HG03135 (cell line): ENCODE measurements at regions not wholly inside any gene's neighbourhood (a gene's known extent, or its start where the extent isn't known, plus 50 kb on each side); places are given as distances from the start of the nearest gene placed in this dataset.

Experiments used
- ATAC-seq: cut with Tn5 transposase; IDR thresholded peaks from one replicate; pipeline ENCODE4 v1.9.1; 2021; ENCODE audit warnings: mild to moderate bottlenecking, moderate library complexity; ENCODE audit not compliant: unreplicated experiment

DNA sequence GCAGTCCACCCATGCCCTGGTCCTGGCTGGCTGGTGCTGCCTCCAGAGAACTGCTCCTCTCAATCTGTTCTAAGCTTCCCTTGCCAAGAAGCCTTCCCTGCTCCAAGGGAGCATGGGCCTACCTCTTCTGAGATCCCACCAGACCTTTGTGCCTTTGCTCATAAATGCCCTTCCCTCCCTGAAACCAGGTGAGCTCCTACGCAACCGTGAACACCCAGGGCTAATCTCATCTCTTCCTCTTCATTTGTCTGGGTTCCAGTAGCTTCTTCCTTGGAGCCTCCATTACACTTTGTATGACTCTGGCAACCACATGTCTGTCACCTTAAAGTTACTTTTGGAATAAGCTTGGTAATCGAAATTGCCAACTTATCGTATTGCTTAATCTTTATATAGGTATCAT is 270.6 kb downstream of the PBX3 start:
- ATAC-seq: no peak

GRCh38 chr9:126020836-126021235 is 273.7 kb downstream of the PBX3 start:
- no peak for ATAC-seq

- ATAC-seq: no peak
Observed at GRCh38 chr9:126023962-126024361, 276.8 kb downstream of the PBX3 start.

- no peak for ATAC-seq
Observed at GRCh38 chr9:126024581-126025230, 277.5 kb downstream of the PBX3 start.

DNA sequence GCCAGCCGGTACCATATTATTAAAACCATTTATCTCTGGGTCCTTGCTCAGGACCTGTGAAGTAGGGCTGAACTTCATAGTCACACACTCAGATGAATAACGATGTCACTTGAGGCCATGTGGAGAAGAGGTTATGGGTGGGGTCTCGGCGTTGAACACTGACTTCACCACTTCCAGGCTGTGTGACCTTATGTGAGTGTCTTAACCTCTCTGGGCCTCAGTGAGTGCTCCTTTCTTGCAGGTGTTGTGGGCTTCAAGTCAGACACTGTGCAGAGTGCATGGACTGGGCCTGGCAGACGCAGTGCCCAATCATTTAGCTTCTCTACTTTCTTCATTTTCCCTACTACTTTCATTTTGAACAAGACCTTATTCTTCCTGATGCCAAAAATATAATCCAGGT is 278.8 kb downstream of the PBX3 start:
- no peak for ATAC-seq

GRCh38 chr9:126027566-126027965 is 280.4 kb downstream of the PBX3 start:
- no peak for ATAC-seq

DNA sequence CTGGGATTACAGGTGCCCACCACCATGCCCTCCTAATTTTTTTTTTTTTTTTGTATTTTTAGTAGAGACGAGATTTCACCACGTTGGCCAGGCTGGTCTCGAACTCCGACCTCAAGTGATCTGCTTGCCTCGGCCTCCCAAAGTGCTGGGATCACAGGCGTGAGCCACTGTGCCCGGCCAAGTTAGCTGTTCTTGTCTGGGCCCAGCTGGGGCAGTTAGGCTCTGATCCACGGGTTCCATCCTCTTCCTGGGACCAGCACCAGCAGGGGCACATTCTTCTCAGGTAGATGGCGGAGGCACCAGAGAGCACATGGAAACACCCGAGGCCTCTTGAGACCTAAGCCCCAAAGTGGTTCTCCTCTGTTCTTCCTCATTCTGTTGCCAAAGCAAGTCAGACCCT is 281.6 kb downstream of the PBX3 start:
- ATAC-seq: no peak

DNA sequence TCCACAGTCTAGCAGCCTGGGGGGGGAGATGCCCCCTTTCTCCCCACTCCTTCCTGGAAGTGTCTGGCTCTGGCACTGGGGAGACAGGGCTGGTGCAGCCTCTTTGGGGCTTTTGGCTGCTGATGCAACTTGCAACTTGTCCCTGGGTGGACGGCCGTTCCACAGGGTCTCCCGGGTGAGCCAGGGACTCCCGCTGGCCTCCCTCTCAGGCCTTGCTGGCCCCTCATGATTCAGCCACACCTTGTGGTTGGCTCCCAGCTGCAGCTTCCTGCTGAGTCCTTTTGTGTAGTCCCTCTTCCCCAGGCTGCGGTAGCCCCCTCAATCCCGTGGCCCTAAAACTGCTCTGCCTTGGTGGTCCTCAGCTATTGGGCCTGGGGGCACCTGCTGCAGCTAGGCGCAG is 283.5 kb downstream of the PBX3 start:
- ATAC-seq: no peak

GRCh38 chr9:126031116-126031515 is 283.9 kb downstream of the PBX3 start:
- ATAC-seq: no peak

DNA sequence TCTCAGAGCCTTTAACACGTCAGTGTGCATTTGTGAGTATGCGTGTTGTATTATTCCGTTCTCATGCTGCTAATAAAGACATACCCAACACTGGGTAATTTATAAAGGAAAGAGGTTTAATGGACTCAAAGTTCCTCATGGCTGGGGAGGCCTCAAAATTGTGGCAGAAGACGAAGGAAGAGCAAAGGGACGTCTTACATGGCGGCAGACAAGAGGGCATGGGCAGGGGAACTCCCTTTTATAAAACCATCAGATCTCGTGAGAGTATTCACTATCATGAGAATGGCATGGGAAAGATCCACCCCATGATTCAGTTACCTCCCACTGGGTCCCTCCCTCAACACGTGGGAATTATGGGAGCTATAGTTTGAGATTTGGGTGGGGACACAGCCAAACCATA is 285.0 kb downstream of the PBX3 start:
- ATAC-seq: no peak

GRCh38 chr9:126033318-126033717 is 286.1 kb downstream of the PBX3 start:
- no peak for ATAC-seq

DNA sequence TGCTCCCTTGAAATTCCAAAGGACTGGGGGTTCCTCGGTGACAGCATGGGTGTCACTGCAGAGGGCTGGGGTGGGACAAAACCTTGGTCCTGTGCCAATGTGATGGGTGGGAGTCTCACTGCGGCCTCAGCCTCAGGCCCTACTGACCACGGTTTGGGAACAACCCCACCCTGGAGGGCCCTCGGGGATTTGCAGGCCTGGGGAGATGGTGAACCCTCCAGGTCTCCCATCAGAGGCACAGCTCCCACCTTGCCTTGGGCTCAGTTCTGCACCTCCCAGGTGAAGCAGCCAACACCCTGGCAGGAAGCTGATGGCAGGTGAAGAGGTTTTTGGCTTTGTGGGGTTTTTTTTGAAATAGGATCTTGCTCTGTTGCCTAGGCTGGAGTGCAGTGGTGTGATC is 286.8 kb downstream of the PBX3 start:
- no peak for ATAC-seq

GRCh38 chr9:126036881-126037291 is 289.7 kb downstream of the PBX3 start:
- no peak for ATAC-seq

- ATAC-seq: no peak
Observed at GRCh38 chr9:126038790-126039189, 287.8 kb upstream of the MVB12B start.

DNA sequence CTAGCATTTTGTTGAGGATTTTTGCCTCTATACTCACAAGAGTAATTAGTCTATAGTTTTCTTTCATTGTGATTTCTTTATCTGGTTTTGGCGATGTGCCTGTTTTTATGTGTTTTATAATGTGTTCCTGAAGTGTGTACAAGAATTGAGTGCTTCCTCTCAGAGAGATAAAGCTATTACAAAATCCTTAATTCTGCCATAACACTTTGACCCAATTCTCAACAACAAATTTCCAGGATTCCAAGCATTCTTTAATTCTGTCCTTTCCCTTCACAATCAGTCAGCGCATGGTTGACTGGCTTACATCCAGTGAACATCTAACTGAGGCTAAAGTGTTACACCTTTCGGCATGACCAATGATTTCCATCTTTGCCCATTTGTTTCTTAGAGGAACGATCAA is 282.9 kb upstream of the MVB12B start:
- ATAC-seq: no peak

- no peak for ATAC-seq
Observed at GRCh38 chr9:126049088-126049487, 277.5 kb upstream of the MVB12B start.

GRCh38 chr9:126049896-126050604 is 276.6 kb upstream of the MVB12B start:
- no peak for ATAC-seq

DNA sequence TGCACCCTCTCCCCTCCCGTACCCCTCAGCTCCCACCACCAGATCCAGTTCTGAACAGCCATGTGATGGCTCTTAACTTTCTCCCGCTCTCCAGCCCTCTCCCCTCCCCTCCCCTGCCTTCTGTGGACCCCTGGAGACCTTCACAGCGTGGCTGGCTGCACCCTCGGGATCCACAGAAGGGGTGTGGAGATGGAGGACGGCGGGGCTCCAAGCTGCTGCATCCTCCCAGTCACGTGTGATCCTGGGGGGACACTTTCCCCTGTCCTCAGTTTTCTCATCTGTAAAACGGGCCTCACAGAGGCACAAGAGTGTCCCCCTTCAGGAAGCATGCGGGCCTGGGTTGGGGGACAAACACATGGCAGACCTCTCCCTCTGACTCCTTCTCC is 276.0 kb upstream of the MVB12B start:
- ATAC-seq: no peak

DNA sequence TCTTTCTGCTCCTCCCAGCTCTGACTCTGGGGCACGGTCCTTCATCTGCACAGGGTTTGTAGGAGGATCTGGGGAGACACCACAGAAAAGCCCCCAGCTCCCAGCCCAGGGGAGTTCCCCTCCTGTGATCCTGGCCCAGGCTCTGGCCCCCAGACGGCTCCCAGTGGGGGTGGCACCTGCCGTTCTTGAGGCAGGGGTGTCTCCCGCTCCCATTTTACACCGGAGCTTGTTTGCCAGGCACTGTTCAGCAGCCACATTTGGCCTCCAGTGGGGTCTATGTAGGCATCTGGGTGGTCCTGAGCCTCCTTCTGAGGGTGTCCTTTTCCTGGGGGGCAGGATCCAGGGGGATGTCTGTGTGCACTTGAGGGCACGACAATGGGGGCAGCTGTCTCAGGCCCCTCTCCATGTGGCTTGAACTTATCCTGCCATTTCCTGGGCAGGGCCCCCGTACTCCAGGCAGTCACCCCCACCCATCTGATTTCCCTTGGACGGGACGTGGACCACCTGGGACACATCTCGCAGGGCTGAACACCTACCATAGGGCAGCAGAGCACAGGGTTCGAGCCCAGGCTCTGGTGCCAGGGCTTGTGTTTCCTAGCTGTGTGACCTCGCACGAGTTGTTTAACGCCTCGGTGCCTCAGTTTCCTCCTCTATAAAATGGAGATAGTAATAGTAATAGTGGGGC is 275.0 kb upstream of the MVB12B start:
- ATAC-seq: no peak

- ATAC-seq: no peak
Observed at GRCh38 chr9:126052791-126053190, 273.8 kb upstream of the MVB12B start.

- no peak for ATAC-seq
Observed at GRCh38 chr9:126053913-126054312, 272.7 kb upstream of the MVB12B start.

DNA sequence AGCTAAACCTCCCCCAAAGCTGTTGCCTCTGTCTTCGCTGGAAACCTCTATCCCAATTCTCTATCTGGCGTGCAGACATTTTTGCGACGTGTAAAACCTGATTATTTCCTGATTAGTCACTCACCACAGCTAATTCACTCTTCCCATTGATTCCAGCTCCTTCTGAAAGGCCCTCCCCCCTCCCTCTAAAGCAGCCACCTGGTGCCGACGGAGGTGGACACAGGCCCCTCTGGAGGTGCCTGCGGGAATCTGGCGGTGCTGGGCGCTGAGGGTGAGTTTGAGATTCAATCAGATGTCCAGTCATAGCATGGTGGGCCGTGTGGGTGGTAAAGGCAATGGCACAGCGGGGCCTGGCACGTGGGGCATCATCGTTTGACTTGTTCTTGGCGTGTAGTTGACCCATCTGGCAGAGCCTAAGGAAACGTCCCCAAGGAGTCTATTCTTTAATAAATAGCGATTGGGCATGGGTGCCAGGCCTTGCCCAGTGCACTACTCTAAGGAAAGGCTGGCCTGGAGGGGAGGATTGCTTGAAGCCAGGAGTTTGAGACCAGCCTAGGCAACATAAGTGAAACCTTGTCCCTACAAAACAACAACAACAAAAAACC is 271.1 kb upstream of the MVB12B start:
- ATAC-seq: no peak
